Psoas muscle (tissue), 7 donors: ENCODE measurements at regions not wholly inside any gene's neighbourhood (a gene's known extent, or its start where the extent isn't known, plus 50 kb on each side); places are given as distances from the start of the nearest gene placed in this dataset.
A peak's percentile ranks its signal among the peaks of the same experiment; 100 is the strongest.

Experiments used
- ATAC-seq, 4 donors: fragments of 200-7000 bp; cut with Tn5 transposase; one replicate each; pipeline ENCODE4 v1.9.1; 2020; ENCODE audit warnings: moderate library complexity in 3 of 4, mild to moderate bottlenecking in 2 of 4
- DNase-seq, 2 donors: peaks; one replicate each; pipeline ENCODE4 v3.0.0-alpha.2; 2020
- H3K27ac ChIP-seq: fragments of 200-600 bp; one replicate; pipeline ENCODE4 v1.8.0; 2022
- H3K27me3 ChIP-seq, 3 donors: fragments of 200-600 bp in 1 of 3; one replicate each; pipeline versions ENCODE4 v1.6.1 to v1.8.0; 2013 to 2022; ENCODE audit warnings: low read length in 2 of 3, mild to moderate bottlenecking in 2 of 3, moderate library complexity in 1 of 3; ENCODE audit not compliant: insufficient read depth in 3 of 3
- H3K36me3 ChIP-seq, 2 donors: fragments of 200-600 bp in 1 of 2; one replicate each; pipeline versions ENCODE4 v1.6.1 to v1.8.0; 2013 to 2022; ENCODE audit warnings: low read depth in 1 of 2, mild to moderate bottlenecking in 1 of 2, moderate library complexity in 1 of 2; ENCODE audit not compliant: insufficient read depth in 1 of 2
- H3K4me1 ChIP-seq: fragments of 200-600 bp; one replicate; pipeline ENCODE4 v1.8.0; 2022
- H3K4me3 ChIP-seq: fragments of 200-600 bp; one replicate; pipeline ENCODE4 v1.8.0; 2022; ENCODE audit warnings: mild to moderate bottlenecking
- H3K9me3 ChIP-seq: fragments of 200-600 bp; one replicate; pipeline ENCODE4 v1.8.0; 2022
- CTCF ChIP-seq: fragments of 200-600 bp; IDR thresholded peaks from one replicate; pipeline ENCODE4 v1.8.0; 2022; ENCODE audit warnings: antibody characterized with exemption
- WGBS, 3 donors: extraction: QIAGEN DNeasy Blood & Tissue Kit; methylation state at CpG; one replicate each; pipeline versions ENCODE4 v1.1.6 to v1.1.7; 2013; 5-methylcytosine and 5-hydroxymethylcytosine counted together
- intact Hi-C, 2 donors: fragments of 100-400 bp; cut with DNase I; formaldehyde crosslinking; loops; one replicate each; pipeline versions ENCODE4 v1.11.0 to v1.14.2; 2022
- donor health status: healthy with polysubstance abuse.
- donor health status: DM: no; HTN: no; CAD: no; lungs with moderate emphysema.
- donor health status: Bipolar disorder and iron deficiency.
- donor health status: healthy.
- donor health status: DM: yes; HTN: yes; CAD: no.
- donor health status: DM: no; HTN: no; CAD: no.
- donor health status: DM: yes; HTN: yes; CAD: no.

- H3K36me3 ChIP-seq, result no peaks in the 10 kb centered on the region
- TF ChIP-seq CTCF, result no peak
- no peaks in the 10 kb centered on the region for H3K4me1 ChIP-seq
- H3K27me3 ChIP-seq, result no peaks in the 10 kb centered on the region
- DNase-seq, result no peak
- 75 to 89% (median 81%) methylated on average over 1 of the region's 1 CpG for WGBS, 3 donors
- no peak for ATAC-seq
- intact Hi-C loops, result no loop called here
- no peaks in the 10 kb centered on the region for H3K9me3 ChIP-seq
- H3K4me3 ChIP-seq, result no peak overlapping the region
- no peak overlapping the region for H3K27ac ChIP-seq
Observed at GRCh38 chr13:22825186-22825585, 355.6 kb upstream of the SGCG start.

- Histone ChIP-seq H3K27ac (no peak overlapping the region), H3K9me3 (no peaks in the 10 kb centered on the region), H3K36me3 (no peaks in the 10 kb centered on the region), H3K27me3 (no peaks in the 10 kb centered on the region), H3K4me1 (no peaks in the 10 kb centered on the region), H3K4me3 (no peak overlapping the region)
- 79 to 90% (median 79%) methylated on average over 2 of the region's 2 CpGs for WGBS, 3 donors
- intact Hi-C loops, result no loop called here
- ATAC-seq (no peak), DNase-seq (no peak)
- no peak for TF ChIP-seq CTCF
Observed at GRCh38 chr13:22828081-22828480, 352.7 kb upstream of the SGCG start.

- TF ChIP-seq CTCF, result no peak
- no peak for ATAC-seq
- Histone ChIP-seq H3K27me3 (peaks cover 0 to 3% (median 0%) of the 10 kb centered on the region in 3 donors), H3K4me1 (no peaks in the 10 kb centered on the region), H3K36me3 (no peaks in the 10 kb centered on the region), H3K27ac (no peak overlapping the region), H3K9me3 (no peaks in the 10 kb centered on the region), H3K4me3 (no peak overlapping the region)
- no peak for DNase-seq
- intact Hi-C loops, result no loop called here
- WGBS, 3 donors, result 88 to 96% (median 91%) methylated on average over 2 of the region's 2 CpGs
Observed at GRCh38 chr13:22836475-22836874, 344.3 kb upstream of the SGCG start.

- H3K4me3 ChIP-seq, result peak overlapping the region; percentile 54
- DNase-seq (no peak), ATAC-seq (no peak)
- H3K9me3 ChIP-seq, result no peaks in the 10 kb centered on the region
- peaks cover 0 to 3% (median 0%) of the 10 kb centered on the region in 3 donors for H3K27me3 ChIP-seq
- no peaks in the 10 kb centered on the region for H3K4me1 ChIP-seq
- no peak for TF ChIP-seq CTCF
- WGBS, 3 donors, result 11 to 18% (median 12%) methylated on average over 44 to 45 of the region's 45 CpGs
- H3K27ac ChIP-seq, result no peak overlapping the region
- H3K36me3 ChIP-seq, result no peaks in the 10 kb centered on the region
- intact Hi-C loops, result no loop called here
Observed at GRCh38 chr13:22837980-22838647, 342.7 kb upstream of the SGCG start.
